GM19463 (cell line): ENCODE measurements at regions not wholly inside any gene's neighbourhood (a gene's known extent, or its start where the extent isn't known, plus 50 kb on each side); places are given as distances from the start of the nearest gene placed in this dataset.

Source experiments
- ATAC-seq: cut with Tn5 transposase; IDR thresholded peaks from one replicate; pipeline ENCODE4 v1.9.1; 2021; ENCODE audit warnings: mild to moderate bottlenecking, moderate library complexity; ENCODE audit not compliant: unreplicated experiment

- ATAC-seq: no peak
These were observed 282.2 kb upstream of the SALL3 start for GRCh38 chr18:78697446-78697845.

DNA sequence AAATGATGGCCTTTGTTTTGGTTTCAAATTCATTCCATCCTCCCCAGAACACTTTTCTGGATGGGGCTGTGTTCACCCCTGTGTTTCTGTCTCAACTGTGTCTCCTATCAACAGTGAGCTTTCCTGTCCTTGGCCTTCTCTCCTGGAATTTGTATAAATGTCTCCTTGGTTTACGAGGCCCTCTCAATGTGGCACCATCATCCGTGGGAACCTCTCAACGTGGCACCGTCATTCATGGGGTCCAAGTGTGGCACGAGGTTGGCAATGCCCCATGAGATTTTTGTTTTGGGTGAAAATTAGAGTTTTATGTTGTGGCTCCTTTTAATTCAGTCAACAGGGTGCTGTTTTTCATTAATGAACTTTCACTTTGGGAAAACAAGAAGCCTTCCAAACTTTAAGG, 280.7 kb upstream of the SALL3 start:
- no peak for ATAC-seq

DNA sequence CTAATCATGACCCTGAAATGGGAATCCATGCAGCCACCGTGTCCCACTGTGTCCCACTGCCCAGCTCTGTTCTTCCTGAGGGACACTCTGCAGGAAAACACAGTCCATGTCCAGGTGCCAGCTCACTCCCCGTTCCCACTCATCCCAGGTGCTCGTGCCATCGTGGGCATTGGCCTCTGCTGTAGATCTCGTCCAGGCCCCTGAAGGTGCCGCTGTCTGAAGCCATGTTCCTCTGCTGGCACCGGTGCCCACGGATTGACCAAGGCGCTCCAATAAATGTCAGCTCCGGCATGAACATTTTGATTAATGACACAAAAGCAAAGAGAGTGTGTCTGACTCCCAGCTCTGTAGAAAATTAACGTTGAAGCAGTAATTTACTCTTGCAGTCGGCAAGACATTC, 280.1 kb upstream of the SALL3 start:
- ATAC-seq: no peak

GRCh38 chr18:78701771-78702396, 277.7 kb upstream of the SALL3 start:
- no peak for ATAC-seq

DNA sequence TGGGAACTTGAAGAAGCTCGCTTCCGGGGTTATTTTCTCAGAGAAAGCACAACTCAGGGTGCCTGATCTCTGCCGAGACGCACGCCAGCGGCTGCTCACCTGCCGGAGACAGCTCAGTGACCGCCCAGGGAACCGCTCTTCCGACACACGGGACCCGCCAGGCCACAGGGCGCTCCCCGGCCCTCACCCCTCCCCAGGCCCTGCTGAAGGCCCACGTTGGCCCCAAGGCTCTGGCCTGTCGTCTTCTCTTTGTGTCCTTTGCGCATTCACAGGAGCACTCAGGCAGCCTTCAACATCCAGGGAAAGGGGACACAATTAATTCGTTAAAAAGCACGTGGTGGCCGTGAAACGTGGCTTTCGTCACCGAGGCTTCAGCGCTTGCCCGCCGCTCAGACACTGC, 276.3 kb upstream of the SALL3 start:
- no peak for ATAC-seq

- ATAC-seq: no peak
These were observed 274.6 kb upstream of the SALL3 start for GRCh38 chr18:78704971-78705461.

DNA sequence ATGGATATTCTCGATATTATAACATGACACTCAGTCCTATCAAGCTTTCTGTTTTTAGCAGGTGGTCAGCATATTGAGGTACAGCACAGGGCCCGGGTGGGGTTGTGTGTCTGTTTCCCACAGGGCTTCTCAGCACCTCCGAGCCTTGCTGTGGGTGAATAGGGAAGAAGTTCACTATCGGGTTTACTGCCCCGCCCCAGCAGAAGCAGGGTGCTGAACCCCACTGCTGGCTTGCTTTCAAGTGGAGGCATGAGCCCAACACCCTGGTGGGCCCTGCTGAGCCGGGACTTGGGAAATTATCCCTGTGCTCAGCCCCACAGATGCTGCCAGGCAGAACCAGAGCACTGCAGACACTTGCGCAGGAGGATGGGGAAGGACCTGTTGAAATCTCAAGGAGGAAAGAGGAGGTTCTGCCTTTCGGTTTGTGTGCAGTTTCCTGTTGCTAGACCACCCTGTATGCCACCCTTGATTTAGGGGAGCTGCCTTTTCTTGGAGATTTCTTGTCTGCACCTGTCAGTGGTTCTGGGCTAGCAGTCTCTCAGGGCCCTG, 270.3 kb upstream of the SALL3 start:
- no peak for ATAC-seq

DNA sequence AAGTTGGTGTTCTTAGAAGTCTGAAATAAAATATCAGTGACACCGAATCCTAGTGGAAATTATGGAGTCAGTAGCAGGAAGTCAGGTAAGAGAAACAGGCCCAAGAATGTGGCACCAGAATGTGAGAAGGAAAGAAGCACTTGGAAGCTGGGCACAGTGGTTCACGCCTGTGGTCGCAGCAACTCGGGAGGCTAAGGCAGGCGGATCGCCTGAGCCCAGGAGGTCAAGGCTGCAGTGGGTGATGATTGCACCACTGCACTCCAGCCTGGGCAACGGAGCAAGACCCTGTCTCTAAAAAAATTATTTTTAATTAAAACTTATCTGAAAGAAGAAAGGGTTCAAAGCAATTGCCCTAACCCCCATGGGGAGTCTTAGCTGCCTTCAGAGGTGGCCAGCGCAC, 268.3 kb upstream of the SALL3 start:
- ATAC-seq: no peak

DNA sequence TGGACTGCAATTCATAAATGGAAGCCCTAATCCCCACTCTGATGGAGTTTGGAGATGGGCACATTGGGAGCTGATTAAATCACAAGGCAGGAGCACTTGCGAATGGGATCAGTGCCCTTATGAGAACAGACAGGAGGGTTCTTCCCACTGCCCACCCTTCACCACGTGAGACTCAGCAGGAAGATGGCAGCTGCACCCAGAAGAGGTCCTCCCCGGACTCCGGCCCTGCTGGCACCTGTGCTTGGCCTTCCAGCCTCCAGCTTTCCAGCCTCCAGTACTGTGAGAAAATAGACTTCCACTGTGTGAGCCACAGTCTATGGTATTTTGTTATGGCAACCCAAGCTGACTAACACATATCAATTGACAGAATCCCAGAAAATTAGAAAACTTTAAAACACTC, 267.6 kb upstream of the SALL3 start:
- no peak for ATAC-seq

DNA sequence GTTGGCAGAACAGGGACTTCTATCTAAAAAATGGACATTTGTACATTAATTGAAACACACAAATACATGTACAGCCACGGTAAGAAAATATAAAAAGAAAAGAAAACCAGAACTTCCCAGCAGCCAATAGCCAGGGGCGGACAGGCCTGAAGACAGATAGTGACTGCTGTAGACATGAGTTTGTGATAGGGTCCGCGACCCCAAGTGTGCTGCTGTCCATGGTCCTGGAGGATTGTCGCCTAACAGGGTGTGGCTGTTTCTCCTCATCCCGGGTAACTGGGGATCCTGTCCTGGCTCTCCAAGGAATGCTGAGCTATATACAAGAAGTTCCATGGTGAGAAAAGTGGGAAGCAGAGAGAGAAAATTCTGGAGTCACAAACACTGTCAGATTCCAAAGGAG, 266.5 kb upstream of the SALL3 start:
- no peak for ATAC-seq

DNA sequence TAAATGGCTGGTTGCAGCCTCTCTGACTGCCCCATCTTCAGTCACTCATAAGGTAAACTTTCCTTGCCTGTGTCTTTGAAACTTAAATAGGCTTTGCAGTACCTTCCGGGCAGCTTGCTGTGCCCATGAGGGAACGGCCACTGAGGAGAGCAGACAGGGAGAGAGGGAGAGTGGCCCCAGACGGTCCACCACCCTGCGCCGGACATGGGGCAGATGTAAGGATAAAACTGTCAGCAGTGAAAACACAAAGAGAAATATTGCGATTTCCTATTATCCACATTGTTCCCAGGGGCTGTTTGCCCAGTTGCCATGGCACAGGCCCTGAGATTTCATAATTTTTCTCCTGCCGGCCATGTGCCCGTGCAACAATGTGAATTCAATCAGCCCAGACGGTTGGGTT, 265.9 kb upstream of the SALL3 start:
- ATAC-seq: no peak

- ATAC-seq: no peak
These were observed 263.6 kb upstream of the SALL3 start for GRCh38 chr18:78716022-78716421.

DNA sequence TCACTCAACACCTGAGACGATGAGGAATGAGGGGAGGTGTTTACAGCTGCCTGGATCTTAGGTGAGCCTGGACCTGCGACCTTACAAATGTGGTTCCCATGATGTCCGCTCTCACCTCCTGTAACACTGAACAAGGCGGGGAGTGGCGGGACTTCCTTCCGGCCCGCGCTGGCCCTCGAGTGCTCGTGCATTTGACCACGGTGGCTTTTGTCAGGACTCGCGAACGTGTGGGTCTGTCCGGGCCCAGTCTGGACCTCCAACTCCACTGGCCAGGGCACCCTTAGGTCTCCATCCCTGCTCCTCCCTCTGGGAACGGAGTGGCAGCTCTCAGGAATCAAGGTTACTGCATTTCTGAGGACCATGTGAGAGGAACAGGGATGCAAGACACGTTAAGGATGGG, 263.0 kb upstream of the SALL3 start:
- ATAC-seq: no peak

DNA sequence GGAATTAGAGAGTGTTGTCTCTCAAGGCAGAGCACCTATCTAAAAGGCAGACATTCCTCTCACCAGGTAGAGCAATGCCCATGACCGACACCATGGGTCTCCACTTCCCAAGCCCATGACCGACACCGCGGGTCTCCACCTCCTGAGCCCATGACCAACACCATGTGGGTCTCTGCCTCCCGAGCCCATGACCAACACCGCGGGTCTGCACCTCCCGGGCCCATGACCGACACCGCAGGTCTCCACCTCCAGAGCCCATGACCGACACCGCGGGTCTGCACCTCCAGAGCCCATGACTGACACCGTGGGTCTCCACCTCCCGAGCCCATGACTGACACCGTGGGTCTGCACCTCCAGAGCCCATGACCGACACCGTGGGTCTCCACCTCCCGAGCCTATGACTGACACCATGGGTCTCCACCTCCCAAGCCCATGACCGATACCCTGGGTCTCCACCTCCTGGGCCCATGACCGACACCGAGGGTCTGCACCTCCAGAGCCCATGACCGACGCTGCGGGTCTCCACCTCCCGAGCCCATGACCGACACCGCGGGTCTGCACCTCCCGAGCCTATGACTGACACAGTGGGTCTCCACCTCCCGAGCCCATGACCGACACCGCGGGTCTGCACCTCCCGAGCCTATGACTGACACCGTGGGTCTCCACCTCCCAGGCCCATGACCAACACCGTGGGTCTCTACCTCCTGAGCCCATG, 262.4 kb upstream of the SALL3 start:
- no peak for ATAC-seq

DNA sequence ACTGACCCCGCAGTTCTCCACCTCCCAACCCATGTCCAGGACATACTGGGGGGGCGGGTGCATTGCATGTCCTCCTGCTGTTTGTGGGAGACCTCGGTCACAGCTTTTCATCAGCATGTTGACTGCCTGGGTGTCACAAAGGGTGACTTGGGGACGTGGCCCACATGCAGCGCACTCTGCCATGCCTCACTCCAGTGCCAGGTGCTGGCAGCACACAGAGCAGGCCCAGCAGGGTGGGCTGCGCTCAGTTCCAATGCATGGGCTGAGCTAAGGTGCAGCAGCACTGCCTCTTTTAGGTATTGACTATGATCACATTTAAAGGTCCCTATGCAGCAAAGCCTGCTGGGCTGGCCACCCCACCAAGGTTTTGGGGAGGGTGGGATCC, 261.9 kb upstream of the SALL3 start:
- no peak for ATAC-seq

DNA sequence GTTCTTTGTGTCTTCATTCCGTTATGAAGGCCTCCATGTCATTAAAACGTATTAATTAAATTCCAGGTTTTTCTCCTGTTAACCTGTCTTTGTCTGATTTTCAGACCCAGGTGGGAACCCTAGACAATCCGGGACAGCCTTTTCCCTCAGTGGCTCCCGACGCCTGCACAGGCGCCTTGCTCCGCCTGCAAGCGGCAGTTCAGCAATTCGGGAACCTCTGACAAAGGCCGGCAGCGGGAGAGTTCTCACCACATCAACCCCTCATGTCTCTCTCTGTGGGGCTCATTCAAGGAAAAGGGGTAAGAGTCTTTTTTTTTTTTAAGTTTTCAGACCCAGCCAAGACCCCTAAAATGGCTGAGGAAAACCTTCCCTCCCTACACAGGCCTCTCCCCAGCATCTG, 259.8 kb upstream of the SALL3 start:
- ATAC-seq: no peak

- ATAC-seq: no peak
These were observed 259.0 kb upstream of the SALL3 start for GRCh38 chr18:78720456-78721237.

DNA sequence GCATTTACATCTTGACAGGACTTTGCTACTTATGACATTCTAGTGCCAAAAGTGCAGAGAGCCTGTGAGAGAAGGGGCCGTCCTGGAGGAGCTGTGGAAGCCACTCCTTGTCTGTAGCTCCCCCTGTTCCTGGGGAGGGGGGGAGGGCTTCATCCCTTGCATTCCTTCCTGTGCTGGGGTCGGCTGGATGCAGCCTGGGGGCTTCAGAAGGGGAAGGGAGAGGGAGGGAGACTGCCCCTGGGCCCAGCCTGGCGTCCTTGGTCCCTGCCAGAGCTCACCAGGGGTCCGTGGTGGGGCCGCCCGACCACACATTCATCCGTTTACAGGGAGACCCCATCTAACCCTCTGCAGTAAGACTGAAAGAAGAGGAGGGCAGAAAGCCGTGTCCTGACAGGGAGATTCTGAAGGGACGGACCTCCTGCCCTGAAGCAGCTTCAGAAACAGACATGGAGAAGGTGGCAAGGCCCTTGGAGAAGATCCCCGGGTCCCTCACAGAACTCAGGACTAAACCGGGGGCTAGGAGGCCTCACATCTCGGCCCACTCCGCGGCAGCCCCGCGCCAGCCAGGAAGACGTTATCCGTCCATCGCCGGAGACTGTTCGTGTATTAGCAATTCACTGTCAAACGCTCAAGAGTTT, 258.3 kb upstream of the SALL3 start:
- no peak for ATAC-seq

DNA sequence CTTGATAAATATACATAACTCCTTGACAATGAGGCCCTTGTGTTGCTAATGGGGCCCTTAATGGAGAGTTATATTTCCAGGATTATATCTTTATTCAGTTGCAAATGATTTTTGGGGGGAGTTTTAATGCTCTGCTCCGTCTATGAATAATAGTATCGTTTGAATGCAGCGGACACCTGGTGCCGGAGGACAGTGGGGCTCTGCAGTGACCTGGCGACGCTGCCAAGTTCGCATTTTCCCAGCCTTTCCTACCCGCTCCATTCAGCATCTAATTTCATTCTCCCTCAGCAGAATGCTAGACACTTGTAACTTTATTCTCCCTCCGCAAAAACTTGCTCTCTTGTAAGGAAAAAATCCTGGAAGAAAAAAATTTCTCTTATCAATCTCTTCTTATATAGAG, 257.6 kb upstream of the SALL3 start:
- ATAC-seq: no peak

DNA sequence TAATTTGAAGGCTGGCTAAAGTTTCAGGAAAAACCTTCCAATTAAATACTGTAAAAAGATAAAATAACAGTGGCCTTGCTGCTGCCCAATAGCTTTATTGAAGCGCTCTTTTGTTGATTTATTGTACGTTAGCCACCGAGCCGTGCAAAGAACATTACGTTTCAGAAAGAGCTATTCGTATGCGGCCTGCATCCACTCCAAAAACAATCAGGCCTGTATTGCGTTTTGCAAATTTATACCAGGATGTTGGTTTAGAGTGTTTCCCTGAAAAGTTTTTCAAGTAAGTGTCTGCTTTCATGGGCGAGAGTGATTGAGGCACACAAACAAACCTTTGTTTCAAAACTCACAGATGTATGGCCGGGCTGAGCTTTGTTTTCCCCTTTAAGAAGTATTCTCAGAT, 257.2 kb upstream of the SALL3 start:
- no peak for ATAC-seq
